GM12865 (cell line): ENCODE measurements at regions not wholly inside any gene's neighbourhood (a gene's known extent, or its start where the extent isn't known, plus 50 kb on each side); places are given as distances from the start of the nearest gene placed in this dataset.
"Not testable (repeated sequence)": the region's sequence is repeated elsewhere in the genome, so short reads cannot be mapped to it uniquely, and the experiment has no call there.

Source experiments
- DNase-seq: peaks from one replicate; pipeline ENCODE4 v3.0.0; 2010; ENCODE audit warnings: low read depth
- H3K4me3 ChIP-seq: 2 replicates; pipeline ENCODE4 v1.5.1; 2011; ENCODE audit warnings: mild to moderate bottlenecking, low read depth, low read length, control low read depth
- TF ChIP-seq, protein P1 (sequence below): IDR thresholded peaks from 2 replicates; pipeline ENCODE4 v1.5.1; 2011; ENCODE audit warnings: low read length, control low read depth, low read depth, inconsistent platforms; ENCODE audit not compliant: insufficient read depth; ENCODE audit errors: missing control alignments

DNA sequence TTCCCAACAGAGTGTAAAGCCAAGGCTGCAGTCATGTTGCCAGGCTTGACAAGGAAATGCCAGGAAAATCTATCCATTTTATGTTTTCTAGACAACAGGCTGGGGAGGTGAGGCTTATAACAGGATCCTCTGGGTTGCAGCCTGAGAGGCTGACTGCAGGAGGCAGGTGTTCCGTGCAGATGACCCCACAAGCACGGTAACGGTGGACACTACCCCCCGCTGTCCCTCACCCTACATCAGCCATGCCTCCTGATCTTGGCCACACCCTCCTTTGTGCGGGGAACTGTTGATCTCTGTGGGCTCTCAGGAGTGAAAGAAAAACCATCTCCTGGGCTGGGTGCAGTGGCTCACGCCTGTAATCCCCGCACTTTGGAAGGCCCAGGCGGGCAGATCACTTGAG lies 68.0 kb upstream of the ADPGK start:
- DNase-seq, result no peak
- H3K4me3 ChIP-seq, result no peak overlapping the region
- TF ChIP-seq, protein P1, sequence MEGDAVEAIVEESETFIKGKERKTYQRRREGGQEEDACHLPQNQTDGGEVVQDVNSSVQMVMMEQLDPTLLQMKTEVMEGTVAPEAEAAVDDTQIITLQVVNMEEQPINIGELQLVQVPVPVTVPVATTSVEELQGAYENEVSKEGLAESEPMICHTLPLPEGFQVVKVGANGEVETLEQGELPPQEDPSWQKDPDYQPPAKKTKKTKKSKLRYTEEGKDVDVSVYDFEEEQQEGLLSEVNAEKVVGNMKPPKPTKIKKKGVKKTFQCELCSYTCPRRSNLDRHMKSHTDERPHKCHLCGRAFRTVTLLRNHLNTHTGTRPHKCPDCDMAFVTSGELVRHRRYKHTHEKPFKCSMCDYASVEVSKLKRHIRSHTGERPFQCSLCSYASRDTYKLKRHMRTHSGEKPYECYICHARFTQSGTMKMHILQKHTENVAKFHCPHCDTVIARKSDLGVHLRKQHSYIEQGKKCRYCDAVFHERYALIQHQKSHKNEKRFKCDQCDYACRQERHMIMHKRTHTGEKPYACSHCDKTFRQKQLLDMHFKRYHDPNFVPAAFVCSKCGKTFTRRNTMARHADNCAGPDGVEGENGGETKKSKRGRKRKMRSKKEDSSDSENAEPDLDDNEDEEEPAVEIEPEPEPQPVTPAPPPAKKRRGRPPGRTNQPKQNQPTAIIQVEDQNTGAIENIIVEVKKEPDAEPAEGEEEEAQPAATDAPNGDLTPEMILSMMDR, result no peak

DNA sequence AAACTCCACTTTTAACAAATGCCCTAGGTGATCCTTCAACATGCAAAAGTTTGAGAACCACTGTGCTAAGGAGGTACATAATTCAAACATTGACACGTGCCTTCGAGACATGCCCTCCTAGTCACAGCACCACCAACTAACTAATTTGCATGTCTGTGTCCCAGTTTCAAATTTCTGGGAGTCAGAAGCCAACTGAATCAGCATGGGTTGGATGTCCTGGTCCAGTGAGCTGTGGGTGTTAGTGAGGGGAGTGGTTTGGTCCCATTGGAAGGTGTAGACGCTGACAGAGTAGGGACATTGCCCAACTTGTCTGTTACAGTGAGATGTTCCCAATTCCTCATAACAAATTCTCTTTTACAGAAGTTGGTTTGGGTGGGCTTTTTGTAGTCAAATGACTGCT lies 67.3 kb upstream of the ADPGK start:
- no peak for DNase-seq
- no peak overlapping the region for H3K4me3 ChIP-seq
- TF ChIP-seq, protein P1, result no peak

DNA sequence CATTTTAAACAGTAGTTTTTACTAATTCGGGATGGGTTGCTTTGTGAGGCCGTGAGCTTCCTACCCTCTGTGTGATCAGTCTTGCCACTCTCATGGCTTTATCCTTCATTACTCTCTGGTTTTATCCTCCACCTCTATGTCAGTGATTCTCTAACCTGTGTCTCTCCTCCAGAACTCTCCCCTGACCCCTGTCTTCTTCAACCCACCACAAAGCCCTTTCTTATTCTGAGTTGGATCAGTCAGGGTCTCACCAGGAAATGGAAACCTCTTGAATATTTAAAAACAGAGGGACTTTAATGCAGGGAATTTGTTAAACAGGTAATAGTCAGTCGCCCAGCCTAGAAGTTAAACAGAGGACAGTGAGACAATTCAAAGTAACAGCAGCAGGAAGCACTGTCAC lies 64.2 kb upstream of the ADPGK start:
- TF ChIP-seq, protein P1, result no peak
- no peak for DNase-seq
- no peak overlapping the region for H3K4me3 ChIP-seq

DNA sequence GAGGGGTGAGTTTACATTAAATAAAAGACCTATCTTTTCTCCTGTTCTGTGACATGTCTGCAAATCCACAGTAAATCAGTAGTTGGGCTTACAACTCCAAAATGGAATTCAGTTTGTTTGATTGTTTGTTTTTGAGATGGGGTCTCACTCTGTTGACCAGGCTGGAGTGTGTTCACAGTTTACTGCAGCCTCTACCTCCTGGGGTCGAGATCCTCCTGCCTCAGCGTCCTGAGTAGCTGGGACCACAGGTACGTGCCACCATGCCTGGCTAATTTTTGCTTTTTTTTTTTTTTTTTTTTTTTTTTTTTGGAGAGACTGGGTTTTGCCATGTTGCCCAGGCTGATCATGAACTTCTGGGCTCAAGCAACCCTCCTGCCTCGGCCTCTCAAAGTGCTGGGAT lies 63.5 kb upstream of the ADPGK start:
- H3K4me3 ChIP-seq, result no peak overlapping the region
- TF ChIP-seq, protein P1, result no peak
- no peak for DNase-seq

DNA sequence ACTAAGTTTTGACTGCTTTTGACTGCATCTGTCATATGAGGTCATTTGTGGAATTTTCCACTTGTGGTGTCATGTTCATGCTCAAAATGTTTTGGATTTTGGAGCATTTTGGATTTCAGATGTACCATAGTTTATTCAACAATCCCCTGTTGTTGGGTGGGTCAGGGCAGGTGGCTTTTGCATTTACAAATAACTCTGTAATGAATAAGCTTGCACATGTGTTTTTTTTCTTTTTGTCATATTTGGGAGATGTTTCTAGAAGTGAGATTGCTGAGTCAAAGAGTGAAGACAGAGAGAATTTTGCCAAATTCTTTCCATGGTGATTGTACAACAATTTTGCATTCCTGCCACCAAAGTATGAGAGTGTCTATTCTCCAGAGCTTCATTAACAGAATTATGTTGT lies 62.4 kb upstream of the ADPGK start:
- no peak overlapping the region for H3K4me3 ChIP-seq
- TF ChIP-seq, protein P1, result no peak
- no peak for DNase-seq

- DNase-seq, result no peak
- H3K4me3 ChIP-seq, result no peak overlapping the region
- TF ChIP-seq, protein P1, result no peak
These were observed 60.5 kb upstream of the ADPGK start for GRCh38 chr15:72844067-72844466.

DNA sequence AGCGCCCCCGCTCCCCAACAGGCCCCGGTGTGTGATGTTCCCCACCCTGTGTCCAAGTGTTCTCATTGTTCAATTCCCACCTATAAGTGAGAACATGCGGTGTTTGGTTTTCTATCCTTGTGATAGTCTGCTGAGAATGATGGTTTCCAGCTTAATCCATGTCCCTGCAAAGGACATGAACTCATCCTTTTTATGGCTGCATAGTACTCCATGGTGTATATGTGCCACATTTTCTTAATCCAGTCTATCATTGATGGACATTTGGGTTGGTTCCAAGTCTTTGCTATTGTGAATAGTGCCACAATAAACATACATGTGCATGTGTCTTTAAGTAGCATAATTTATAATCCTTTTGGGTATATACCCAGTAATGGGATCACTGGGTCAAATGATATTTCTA lies 59.8 kb upstream of the ADPGK start:
- H3K4me3 ChIP-seq, DNase-seq: not testable (repeated sequence)

DNA sequence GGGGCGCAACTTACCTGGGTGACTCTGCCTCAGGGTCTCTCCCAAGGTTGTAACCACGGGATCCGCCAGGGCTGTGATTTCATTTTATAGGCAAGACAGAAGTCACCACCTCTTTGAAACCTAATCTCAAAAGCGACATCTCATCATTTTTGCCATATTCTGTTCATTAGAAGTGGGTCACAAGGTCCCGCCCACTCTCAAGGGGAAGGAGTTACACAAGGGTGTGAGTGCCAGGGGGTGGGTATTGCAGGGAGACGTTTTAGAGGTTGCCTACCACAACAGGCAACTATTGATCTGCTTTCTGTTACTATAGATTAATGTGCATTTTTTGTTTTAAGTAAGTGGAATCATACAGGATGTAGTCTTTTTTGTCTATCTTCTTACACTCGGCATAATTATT lies 56.6 kb upstream of the ADPGK start:
- DNase-seq, result no peak
- TF ChIP-seq, protein P1, result no peak
- H3K4me3 ChIP-seq, result no peak overlapping the region
